HG02763 (cell line): ENCODE measurements at regions not wholly inside any gene's neighbourhood (a gene's known extent, or its start where the extent isn't known, plus 50 kb on each side); places are given as distances from the start of the nearest gene placed in this dataset.
"Not testable (repeated sequence)": the region's sequence is repeated elsewhere in the genome, so short reads cannot be mapped to it uniquely, and the experiment has no call there.

Experiments used
- ATAC-seq: cut with Tn5 transposase; IDR thresholded peaks from one replicate; pipeline ENCODE4 v1.9.1; 2021; ENCODE audit warnings: mild to moderate bottlenecking, moderate library complexity; ENCODE audit not compliant: unreplicated experiment

DNA sequence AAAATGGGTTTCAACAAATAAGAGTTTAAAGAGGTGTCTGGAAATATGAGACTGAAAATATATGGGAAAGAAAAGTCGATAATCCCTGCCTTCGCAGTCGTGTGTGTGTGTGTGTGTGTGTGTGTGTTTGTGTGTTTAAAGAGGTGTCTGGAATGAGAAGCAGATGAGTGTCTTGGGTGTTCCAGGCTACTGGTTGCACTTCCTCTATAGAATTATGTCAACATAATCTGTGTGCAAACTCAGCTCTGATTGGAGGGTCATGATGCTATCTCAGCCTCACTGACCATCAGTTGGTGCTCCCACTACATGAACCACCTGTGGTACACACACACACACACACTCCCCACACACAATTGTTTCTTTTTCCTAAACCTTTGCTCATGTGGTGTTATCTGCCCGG is 347.3 kb downstream of the NPIPA8 start:
- no peak for ATAC-seq

- ATAC-seq, result no peak
These were observed 347.7 kb downstream of the NPIPA8 start for GRCh38 chr16:17988839-17989238.

DNA sequence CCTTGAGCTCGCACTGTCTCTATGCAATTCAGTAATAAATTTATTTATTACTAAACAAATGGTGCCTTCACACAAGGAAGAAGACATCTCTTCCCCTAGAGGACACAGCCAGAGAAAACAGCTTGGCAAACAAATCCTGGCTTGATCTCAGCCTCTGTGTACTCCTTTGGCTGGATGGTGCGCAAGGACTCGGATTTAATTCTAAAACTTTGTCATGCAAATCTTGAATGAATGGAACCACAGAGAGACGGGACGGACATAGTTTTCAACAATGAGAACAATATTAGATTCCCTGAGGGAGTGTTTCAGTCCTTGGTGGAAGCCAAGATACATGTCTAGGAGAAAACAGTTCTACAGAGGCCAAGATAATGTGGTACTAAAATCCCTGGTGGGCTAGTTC is 349.5 kb downstream of the NPIPA8 start:
- no peak for ATAC-seq

DNA sequence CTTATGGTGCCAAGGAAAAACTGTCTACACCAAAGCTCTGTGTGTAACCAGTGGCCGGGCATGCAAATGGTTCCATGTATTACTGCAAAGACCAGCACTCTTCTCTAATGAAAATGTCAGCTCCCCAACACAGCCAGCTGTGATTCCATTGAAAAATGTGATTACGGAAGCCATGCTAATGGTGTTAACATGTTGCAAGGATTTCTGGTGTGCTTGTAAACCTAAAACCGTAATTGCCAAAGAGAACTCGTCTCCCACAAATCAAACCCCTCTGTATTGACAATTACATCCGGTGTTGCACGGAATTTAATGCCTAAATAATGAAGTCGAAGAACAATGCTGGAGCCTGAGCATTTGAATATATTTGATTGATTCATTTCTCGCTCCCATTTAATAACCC is 351.7 kb downstream of the NPIPA8 start:
- ATAC-seq, result no peak

DNA sequence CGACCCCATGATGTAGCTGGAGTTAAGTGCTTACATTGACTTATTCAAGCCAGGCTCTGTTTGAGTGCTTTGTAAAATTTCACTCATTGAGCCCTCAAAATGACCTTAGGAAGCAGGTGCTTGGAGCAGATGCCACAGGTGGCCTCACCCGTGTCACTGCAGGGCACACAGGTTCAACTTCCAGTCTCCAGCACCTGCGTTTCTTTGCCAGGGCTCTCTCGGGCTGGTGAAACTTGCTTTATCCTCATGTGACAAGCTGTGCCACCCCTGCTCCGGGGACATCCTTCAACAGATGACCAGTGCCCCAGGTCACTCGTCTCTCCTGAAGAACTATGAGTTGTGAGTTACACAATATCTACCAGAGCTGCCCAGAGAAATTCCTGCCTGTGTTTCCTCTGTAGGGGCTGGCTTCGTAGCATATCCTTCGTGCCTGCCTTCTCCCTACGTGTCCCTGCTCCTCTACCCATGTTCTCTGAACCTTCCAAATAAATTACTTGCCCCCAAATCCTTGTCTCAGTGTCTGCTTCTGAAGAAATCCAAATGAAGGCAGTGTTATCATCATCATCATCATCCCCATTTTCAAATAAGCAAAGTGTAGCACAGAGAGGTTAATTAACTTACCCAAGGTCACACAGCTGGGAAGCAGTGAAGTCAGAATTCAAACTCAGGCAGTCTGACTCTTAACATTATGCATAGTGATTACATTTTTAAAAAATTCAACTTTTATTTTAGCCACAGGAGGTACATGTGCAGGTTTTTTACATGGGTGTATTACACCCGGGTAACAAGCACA is 352.5 kb downstream of the NPIPA8 start:
- ATAC-seq, result no peak

DNA sequence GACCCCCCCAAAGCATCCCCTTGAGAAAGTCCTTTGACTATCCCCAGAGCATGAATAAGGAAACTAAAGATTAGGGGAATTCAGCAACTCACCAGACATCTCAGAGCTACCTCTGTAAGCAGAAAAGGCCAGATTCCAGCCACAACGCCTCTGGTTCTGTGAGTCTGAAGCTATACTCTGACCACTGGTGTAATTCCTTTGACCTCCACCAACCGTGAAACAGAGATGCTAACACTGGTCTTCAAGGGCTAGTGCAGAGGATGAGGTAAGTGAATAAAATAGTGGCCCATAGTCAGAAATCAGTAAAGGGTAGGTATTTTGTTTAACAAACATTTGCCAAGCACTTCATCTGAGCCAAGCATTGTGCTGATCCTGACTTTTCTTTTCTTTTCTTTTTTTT is 353.4 kb downstream of the NPIPA8 start:
- no peak for ATAC-seq

DNA sequence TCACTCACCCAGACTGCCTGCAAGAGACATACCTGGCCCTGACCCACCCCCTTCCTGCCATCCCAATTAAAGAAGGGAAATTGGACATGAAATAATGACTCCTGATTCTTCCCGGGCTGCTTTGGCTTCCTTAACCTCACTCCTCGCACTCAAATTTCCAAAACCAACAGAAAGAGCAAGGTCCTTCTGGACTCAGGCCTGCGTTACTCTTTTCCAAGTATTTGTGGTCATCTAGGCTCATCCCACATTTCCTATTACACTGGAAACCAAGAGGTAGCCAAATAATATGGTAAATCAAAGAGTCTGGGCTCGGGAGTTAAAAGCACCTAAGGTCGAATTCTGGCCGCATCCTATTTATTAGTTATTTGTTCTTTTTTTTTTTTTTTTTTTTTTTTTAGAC is 359.3 kb downstream of the NPIPA8 start:
- ATAC-seq, result no peak

- ATAC-seq, result no peak
These were observed 364.0 kb downstream of the NPIPA8 start for GRCh38 chr16:17972460-17972943.

- no peak for ATAC-seq
These were observed 365.7 kb downstream of the NPIPA8 start for GRCh38 chr16:17970816-17971331.

- no peak for ATAC-seq
These were observed 366.3 kb downstream of the NPIPA8 start for GRCh38 chr16:17970157-17970765.

DNA sequence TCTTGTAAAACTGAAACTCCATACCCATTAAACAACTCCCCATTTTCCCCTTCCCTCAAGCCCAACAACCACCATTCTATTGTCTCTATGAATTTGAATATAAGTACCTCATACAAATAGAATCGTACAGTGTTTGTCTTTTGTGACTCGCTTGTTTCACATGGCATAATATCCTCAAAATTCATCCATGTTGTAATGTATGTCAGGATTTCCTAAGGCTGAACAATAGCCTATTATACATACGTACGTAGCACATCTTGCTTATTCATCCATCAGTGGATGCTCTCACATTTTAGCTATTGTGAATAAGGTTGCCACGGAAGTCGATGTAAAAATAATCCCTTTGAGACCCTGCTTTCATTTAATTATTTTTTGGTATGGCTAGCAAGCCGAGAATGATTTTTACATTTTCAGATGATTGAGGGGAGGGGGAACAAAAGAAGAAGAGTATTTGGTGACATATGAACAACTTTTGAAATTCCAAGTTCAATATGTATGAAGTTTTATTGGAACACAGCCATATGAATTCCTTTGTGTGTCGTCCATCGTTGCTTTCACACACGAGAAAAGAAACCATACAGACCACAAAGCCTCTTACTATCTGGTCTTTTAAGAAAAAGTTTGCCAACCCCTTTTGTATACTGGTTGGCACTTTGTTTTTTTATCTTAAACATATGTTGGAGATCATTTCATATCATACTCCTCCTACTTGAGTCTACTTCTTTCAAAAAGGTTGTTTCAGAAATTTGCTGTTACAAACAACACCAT is 371.2 kb downstream of the NPIPA8 start:
- ATAC-seq, result no peak

DNA sequence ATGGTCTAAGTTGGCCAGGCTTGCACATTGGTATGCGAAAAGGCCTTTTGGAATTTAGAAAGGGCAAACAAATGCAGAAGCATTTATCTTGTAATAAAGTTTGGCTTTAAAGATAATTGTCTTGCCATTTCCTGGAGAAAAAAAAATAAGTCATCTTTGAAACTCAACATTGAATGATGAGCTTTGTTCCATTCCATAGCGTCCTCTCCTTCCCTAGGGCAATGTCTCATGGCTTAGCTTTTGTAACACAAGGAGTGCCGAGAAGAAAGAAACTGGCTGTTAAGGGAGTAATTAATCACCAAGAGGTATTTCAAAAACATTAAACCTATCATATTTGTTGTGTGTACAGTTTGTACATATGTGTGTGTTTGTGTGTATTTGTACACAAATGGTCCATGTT is 372.3 kb downstream of the NPIPA8 start:
- no peak for ATAC-seq

- no peak for ATAC-seq
These were observed 373.2 kb downstream of the NPIPA8 start for GRCh38 chr16:17963185-17963836.

DNA sequence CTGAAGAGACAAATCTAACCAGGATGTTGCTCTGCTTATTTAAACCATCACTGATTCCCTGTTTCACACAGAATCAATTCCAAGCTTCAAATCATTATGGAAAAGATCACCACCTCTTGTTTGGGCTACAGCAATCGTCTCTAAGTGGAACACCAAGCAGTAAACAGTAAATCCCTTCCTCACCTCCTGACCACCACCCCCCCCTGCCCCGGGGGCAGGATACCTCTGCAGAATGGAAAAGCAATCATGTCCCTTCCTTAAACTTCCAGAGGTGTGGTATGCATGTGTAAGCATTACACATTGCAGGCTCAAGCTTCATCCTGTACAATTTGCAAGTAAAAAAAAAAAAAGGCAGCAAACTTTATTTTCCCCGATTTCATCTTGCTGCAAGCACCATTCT is 373.8 kb downstream of the NPIPA8 start:
- no peak for ATAC-seq

- ATAC-seq, result not testable (repeated sequence)
These were observed 374.7 kb downstream of the NPIPA8 start for GRCh38 chr16:17961822-17962221.

DNA sequence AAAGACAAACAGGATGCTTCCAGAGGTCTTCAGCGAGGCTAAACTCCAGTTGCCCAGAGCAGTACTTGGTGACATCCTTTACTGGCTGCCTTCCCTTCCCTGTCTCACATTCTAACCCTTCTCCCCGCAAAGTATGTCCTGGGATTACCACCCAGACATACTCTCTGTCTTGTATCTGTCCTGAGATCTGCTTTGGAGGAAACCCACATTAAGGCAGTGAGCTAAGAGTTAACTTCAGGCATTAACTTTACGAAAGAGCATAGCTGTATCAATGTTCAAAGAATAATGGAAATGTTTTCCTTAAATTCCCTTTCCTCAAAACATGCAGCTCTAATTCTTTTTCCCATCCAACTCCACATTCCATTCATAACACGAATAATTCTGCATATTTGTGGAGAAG is 385.2 kb downstream of the NPIPA8 start:
- ATAC-seq, result no peak

GRCh38 chr16:17949982-17950250 is 386.6 kb downstream of the NPIPA8 start:
- no peak for ATAC-seq

DNA sequence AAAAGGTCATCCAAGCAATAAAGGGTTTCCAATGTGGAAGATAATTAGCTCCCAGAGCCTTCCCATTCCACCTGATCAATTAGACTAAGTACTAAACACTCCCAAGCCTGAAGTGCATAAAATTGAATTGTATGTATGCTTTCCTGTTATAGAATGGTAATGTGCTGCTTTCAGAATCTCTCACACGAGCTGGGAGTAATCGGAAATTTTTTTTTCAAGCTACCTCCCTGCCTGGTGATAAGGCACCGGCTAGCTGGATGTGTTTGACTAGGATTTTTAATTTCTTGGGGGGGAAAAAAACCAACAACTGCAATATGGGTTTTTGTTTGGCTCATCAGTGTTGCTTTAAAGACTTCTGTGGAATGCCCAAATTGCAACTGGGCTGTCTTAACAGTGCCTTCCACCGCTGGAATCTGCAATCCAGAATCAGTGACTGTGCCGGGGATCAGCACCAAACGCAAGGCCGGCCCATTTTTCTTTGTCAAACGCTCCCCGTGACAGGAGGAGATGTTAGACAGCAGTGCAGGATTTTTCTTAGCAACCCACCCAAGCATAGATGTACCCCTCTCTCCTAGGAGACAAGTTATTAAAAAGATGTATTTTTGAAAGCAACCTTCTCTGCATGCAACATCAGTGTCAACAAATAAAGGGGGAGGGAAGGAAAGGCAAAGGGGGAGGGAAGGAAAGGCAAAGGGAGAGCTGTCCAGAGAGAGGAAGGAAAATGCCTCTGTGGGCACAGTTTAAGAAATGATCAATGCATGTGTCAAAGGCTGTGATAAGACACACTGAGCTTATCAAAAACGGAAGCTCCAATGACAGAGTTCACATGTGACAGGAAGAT is 387.2 kb downstream of the NPIPA8 start:
- ATAC-seq, result no peak

DNA sequence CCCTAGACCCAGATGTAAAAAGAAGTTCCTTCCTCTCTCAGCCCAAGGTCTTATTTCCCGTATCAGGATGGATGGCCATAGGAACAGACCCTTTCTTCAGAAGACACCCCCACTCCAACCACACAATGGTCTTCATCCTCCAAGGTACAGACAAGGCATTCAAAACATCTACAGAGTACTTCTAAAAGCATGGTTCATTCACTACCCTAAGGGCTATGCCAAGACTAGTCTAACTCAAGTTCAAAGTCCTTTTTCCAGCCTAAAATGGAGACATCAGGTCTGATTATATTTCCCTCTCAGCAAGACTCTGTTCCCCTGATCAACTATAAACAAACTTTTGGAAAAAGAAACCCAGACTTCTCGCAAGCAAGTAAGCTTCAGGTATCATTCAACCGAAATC is 388.9 kb downstream of the NPIPA8 start:
- no peak for ATAC-seq

GRCh38 chr16:17947165-17947564 is 389.4 kb downstream of the NPIPA8 start:
- no peak for ATAC-seq
